ENCODE measurements at regions not wholly inside any gene's neighbourhood (a gene's known extent, or its start where the extent isn't known, plus 50 kb on each side); places are given as distances from the start of the nearest gene placed in this dataset.

- TF ChIP-seq CTCF (IDR thresholded peaks at IDR 0.05; ENCODE audit: low read length) (no peak), EZH2 (IDR thresholded peaks at IDR 0.05; ENCODE audit: borderline replicate concordance, low read length) (no peak)
Observed at GRCh38 chr3:132843349-132843748, 121.1 kb upstream of the NPHP3 start.
